ENCODE measurements at regions not wholly inside any gene's neighbourhood (a gene's known extent, or its start where the extent isn't known, plus 50 kb on each side); places are given as distances from the start of the nearest gene placed in this dataset.

DNA sequence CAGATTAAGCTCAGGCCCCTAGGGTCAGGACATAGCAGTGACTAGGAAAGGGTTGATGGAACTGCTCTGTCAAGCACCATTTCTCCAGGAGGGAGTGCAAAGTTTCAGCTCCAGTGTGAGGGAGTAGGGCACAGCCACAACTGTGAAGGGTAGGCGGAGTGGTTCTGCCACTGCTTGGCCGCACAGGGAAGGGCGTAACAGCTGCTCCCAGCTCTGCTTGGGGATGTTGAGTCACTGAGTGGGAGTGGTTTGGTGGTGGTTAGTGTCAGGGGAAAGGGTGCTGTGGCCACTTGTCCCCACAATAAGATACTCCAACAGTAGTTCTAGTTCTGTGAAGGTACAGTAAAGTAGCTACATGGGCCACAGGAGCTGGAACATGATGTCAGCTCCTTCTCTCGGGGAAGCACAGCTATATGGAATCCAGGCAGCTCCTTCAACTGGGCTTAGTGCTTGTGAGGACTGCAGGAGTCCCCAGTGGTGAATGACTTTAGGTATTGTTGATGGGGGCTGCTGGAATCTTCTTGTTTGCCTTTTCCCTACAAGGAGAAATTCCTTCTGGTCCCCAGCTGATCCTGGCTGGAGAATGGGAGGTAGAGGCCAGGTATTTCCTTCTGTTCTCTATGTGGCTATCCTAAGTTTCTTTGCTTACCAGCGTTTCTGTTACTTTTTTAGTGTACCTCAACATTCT, 314.5 kb downstream of the SPATA31D1 start:
- TF ChIP-seq, protein P1, sequence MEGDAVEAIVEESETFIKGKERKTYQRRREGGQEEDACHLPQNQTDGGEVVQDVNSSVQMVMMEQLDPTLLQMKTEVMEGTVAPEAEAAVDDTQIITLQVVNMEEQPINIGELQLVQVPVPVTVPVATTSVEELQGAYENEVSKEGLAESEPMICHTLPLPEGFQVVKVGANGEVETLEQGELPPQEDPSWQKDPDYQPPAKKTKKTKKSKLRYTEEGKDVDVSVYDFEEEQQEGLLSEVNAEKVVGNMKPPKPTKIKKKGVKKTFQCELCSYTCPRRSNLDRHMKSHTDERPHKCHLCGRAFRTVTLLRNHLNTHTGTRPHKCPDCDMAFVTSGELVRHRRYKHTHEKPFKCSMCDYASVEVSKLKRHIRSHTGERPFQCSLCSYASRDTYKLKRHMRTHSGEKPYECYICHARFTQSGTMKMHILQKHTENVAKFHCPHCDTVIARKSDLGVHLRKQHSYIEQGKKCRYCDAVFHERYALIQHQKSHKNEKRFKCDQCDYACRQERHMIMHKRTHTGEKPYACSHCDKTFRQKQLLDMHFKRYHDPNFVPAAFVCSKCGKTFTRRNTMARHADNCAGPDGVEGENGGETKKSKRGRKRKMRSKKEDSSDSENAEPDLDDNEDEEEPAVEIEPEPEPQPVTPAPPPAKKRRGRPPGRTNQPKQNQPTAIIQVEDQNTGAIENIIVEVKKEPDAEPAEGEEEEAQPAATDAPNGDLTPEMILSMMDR (IDR thresholded peaks at IDR 0.05 in 2 of 3, conservative IDR thresholded peaks at IDR 0.05 in 1 of 3; ENCODE audit: borderline replicate concordance in 1 of 3, insufficient read depth in 1 of 3, low read depth in 2 of 3, low read length in 2 of 3) = no peak
- TF ChIP-seq, protein P2, sequence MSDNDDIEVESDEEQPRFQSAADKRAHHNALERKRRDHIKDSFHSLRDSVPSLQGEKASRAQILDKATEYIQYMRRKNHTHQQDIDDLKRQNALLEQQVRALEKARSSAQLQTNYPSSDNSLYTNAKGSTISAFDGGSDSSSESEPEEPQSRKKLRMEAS (IDR thresholded peaks at IDR 0.05) = no peak
